Ishikawa (cell line): ENCODE measurements at regions not wholly inside any gene's neighbourhood (a gene's known extent, or its start where the extent isn't known, plus 50 kb on each side); places are given as distances from the start of the nearest gene placed in this dataset.

ENCODE experiments used
- CEBPB ChIP-seq: IDR thresholded peaks from 2 replicates; pipeline ENCODE4 v1.6.1; 2012
- CREB1 ChIP-seq: IDR thresholded peaks from 2 replicates; pipeline ENCODE4 v1.6.1; 2012; ENCODE audit warnings: low read depth
- EGR1 ChIP-seq: IDR thresholded peaks from 2 replicates; pipeline ENCODE4 v1.6.1; 2012
- EP300 ChIP-seq: IDR thresholded peaks from 2 replicates; pipeline ENCODE4 v1.6.1; 2012; ENCODE audit warnings: borderline replicate concordance
- FOXM1 ChIP-seq: IDR thresholded peaks from 2 replicates; pipeline ENCODE4 v1.6.1; 2012; ENCODE audit warnings: low read depth, borderline replicate concordance
- NFIC ChIP-seq: IDR thresholded peaks from 2 replicates; pipeline ENCODE4 v1.6.1; 2012
- RAD21 ChIP-seq: IDR thresholded peaks from 2 replicates; pipeline ENCODE4 v1.6.1; 2012; ENCODE audit warnings: low read depth
- TAF1 ChIP-seq: IDR thresholded peaks from 2 replicates; pipeline ENCODE4 v1.6.1; 2012; ENCODE audit warnings: low read depth, mild to moderate bottlenecking
- TCF12 ChIP-seq: IDR thresholded peaks from 2 replicates; pipeline ENCODE4 v1.6.1; 2012; ENCODE audit warnings: low read depth
- TEAD4 ChIP-seq: IDR thresholded peaks from 2 replicates; pipeline ENCODE4 v1.6.1; 2012
- USF1 ChIP-seq: IDR thresholded peaks from 2 replicates; pipeline ENCODE4 v1.6.1; 2012
- YY1 ChIP-seq: IDR thresholded peaks from 2 replicates; pipeline ENCODE4 v1.6.1; 2012; ENCODE audit warnings: low read depth
- ZBTB7A ChIP-seq: IDR thresholded peaks from 2 replicates; pipeline ENCODE4 v1.6.1; 2012; ENCODE audit warnings: low read depth
- TF ChIP-seq, protein P1 (sequence below): IDR thresholded peaks from 2 replicates; pipeline ENCODE4 v1.6.1; 2012
- TF ChIP-seq, protein P2 (sequence below): IDR thresholded peaks from 2 replicates; pipeline ENCODE4 v1.6.1; 2012; ENCODE audit warnings: low read depth, mild to moderate bottlenecking

GRCh38 chr2:114025030-114025429, 135.1 kb downstream of the ACTR3 start:
- TF ChIP-seq, protein P1, sequence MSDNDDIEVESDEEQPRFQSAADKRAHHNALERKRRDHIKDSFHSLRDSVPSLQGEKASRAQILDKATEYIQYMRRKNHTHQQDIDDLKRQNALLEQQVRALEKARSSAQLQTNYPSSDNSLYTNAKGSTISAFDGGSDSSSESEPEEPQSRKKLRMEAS = no peak
- no peak for TF ChIP-seq YY1
- TF ChIP-seq FOXM1 = no peak
- no peak for TF ChIP-seq TEAD4
- no peak for TF ChIP-seq TAF1
- TF ChIP-seq RAD21 = no peak
- no peak for TF ChIP-seq EGR1
- no peak for TF ChIP-seq CEBPB
- no peak for TF ChIP-seq CREB1
- no peak for TF ChIP-seq NFIC
- TF ChIP-seq USF1 = no peak
- no peak for TF ChIP-seq ZBTB7A
- no peak for TF ChIP-seq TCF12
- TF ChIP-seq, protein P2, sequence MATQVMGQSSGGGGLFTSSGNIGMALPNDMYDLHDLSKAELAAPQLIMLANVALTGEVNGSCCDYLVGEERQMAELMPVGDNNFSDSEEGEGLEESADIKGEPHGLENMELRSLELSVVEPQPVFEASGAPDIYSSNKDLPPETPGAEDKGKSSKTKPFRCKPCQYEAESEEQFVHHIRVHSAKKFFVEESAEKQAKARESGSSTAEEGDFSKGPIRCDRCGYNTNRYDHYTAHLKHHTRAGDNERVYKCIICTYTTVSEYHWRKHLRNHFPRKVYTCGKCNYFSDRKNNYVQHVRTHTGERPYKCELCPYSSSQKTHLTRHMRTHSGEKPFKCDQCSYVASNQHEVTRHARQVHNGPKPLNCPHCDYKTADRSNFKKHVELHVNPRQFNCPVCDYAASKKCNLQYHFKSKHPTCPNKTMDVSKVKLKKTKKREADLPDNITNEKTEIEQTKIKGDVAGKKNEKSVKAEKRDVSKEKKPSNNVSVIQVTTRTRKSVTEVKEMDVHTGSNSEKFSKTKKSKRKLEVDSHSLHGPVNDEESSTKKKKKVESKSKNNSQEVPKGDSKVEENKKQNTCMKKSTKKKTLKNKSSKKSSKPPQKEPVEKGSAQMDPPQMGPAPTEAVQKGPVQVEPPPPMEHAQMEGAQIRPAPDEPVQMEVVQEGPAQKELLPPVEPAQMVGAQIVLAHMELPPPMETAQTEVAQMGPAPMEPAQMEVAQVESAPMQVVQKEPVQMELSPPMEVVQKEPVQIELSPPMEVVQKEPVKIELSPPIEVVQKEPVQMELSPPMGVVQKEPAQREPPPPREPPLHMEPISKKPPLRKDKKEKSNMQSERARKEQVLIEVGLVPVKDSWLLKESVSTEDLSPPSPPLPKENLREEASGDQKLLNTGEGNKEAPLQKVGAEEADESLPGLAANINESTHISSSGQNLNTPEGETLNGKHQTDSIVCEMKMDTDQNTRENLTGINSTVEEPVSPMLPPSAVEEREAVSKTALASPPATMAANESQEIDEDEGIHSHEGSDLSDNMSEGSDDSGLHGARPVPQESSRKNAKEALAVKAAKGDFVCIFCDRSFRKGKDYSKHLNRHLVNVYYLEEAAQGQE = no peak
- no peak for TF ChIP-seq EP300

DNA sequence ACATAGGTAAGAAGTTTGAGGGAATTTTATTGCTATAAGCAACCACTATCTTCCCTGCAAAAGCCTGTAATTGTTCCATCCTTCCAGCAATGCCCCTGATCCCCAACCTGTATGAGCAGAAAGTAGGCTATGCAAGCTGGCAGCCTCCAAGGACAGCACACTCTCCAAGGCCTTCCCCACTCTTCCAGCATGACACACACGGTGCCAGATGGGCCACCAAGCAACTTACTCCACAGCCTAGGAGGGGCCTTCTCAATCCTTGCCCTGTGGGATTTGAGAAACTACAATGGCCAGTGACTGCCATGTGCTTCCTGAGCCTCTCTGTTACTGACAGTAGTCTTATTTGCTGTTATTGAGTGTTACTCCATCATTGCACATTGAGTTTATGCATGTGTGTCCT, 137.5 kb downstream of the ACTR3 start:
- TF ChIP-seq CEBPB = no peak
- no peak for TF ChIP-seq EP300
- TF ChIP-seq, protein P1 = no peak
- no peak for TF ChIP-seq TAF1
- TF ChIP-seq RAD21 = no peak
- no peak for TF ChIP-seq YY1
- no peak for TF ChIP-seq EGR1
- no peak for TF ChIP-seq CREB1
- TF ChIP-seq ZBTB7A = no peak

- no peak for TF ChIP-seq CREB1
- no peak for TF ChIP-seq EGR1
- no peak for TF ChIP-seq FOXM1
- no peak for TF ChIP-seq USF1
- TF ChIP-seq TAF1 = no peak
- no peak for TF ChIP-seq EP300
- TF ChIP-seq ZBTB7A = no peak
- TF ChIP-seq, protein P2 = no peak
- no peak for TF ChIP-seq YY1
- no peak for TF ChIP-seq NFIC
Measured at GRCh38 chr2:114031605-114032505, 142.0 kb downstream of the ACTR3 start.

DNA sequence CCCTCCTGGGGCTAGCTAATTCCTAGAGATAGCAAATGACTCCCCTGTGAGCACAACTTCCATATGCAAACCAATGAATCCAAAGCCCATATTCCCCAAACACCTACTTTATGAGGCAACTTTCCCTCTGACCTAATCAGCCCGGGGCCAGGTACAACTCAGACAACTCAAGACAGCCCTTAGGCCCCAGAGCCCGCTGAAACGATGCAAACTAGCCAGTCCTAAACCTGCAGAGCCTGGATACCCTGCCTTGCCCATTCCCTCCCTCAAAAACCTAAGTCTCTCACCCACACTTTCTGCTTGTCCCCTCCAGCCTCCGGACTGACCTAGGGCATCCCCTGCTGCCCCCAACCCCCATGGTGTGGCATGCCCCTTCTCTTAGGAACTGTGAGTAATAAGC, 142.8 kb downstream of the ACTR3 start:
- TF ChIP-seq FOXM1 (no peak), TCF12 (no peak), USF1 (no peak), NFIC (no peak), CEBPB (no peak), RAD21 (no peak), TAF1 (no peak), YY1 (no peak), CREB1 (no peak)
- TF ChIP-seq, protein P1 = no peak
- TF ChIP-seq, protein P2 = no peak
